Endothelial cell of umbilical vein (primary cell): ENCODE measurements at regions not wholly inside any gene's neighbourhood (a gene's known extent, or its start where the extent isn't known, plus 50 kb on each side); places are given as distances from the start of the nearest gene placed in this dataset.

Experiments
- BruUV-seq: library from RNA; stranded (reverse); fragments of 400-500 nt; replicated peaks from 2 replicates; lab custom pipeline; 2021; lab: Mats Ljungman, UMichigan
- CTCF ChIA-PET: fragments of 300-600, 350-600 bp; sonication (Branson Sonifier 250); formaldehyde crosslinking; loops from one replicate; lab custom pipeline; 2021; ENCODE audit warnings: antibody characterized with exemption, inconsistent platforms; lab: Charles Lee
- POLR2A ChIA-PET: fragments of 300-600, 350-600 bp; sonication (Branson Sonifier 250); formaldehyde crosslinking; loops from one replicate; lab custom pipeline; 2021; ENCODE audit warnings: antibody characterized with exemption, inconsistent platforms; lab: Charles Lee
- DNase-seq: peaks from one replicate; pipeline ENCODE4 v3.0.0-alpha.2; 2011; ENCODE audit warnings: low read depth, low spot score
- FAIRE-seq: peaks from 2 replicates; lab custom pipeline; 2011; peaks lifted over from hg19 to GRCh38; lab: Jason Lieb, UNC
- H2AFZ ChIP-seq: 2 replicates; pipeline ENCODE4 v1.6.0; 2012; ENCODE audit warnings: low read depth, low read length, control low read depth, inconsistent platforms
- H3K27ac ChIP-seq: 2 replicates; pipeline ENCODE4 v1.5.1; 2011; ENCODE audit warnings: low read depth, mild to moderate bottlenecking, control low read depth, low read length, moderate library complexity; ENCODE audit not compliant: insufficient read depth
- H3K27me3 ChIP-seq, 2 experiments: 2 replicates each; pipeline versions ENCODE4 v1.6.0 to v1.6.1; 2011; ENCODE audit warnings: low read length in 2 of 2, mixed read lengths in 1 of 2; ENCODE audit not compliant: control insufficient read depth in 2 of 2, insufficient read depth in 2 of 2
- H3K36me3 ChIP-seq, 2 experiments: 2 replicates in 1 of 2; 3 replicates in 1 of 2; pipeline ENCODE4 v1.5.1; 2011; ENCODE audit warnings: low read length in 2 of 2, mild to moderate bottlenecking in 1 of 2, moderate library complexity in 1 of 2; ENCODE audit not compliant: control insufficient read depth in 2 of 2, insufficient read depth in 2 of 2; ENCODE audit errors: extremely low read depth in 1 of 2
- H3K4me1 ChIP-seq: 3 replicates; pipeline ENCODE4 v1.5.1; 2011; ENCODE audit warnings: mild to moderate bottlenecking, low read length; ENCODE audit not compliant: control insufficient read depth, insufficient read depth; ENCODE audit errors: extremely low read depth
- H3K4me2 ChIP-seq: 2 replicates; pipeline ENCODE4 v1.6.1; 2011; ENCODE audit warnings: low read length, control low read depth, mixed read lengths; ENCODE audit not compliant: insufficient read depth
- H3K4me3 ChIP-seq, 3 experiments: fragments of 200-600 bp in 1 of 3; sonication (generic), shearing (Covaris generic) in 1 of 3; replicated peaks in 1 of 3; 2 replicates each; pipeline ENCODE4 v1.5.1; 2011 to 2016; ENCODE audit warnings: control low read depth in 3 of 3, low read length in 3 of 3, mild to moderate bottlenecking in 2 of 3, inconsistent platforms in 1 of 3, low read depth in 1 of 3, moderate library complexity in 1 of 3; ENCODE audit not compliant: insufficient read depth in 1 of 3
- H3K79me2 ChIP-seq: 2 replicates; pipeline ENCODE4 v1.6.0; 2012; ENCODE audit warnings: low read length, inconsistent platforms; ENCODE audit not compliant: control insufficient read depth, insufficient read depth
- H3K9ac ChIP-seq: replicated peaks from 2 replicates; pipeline ENCODE3; 2011; ENCODE audit warnings: low read length, control low read depth; ENCODE audit not compliant: insufficient read depth; ENCODE audit errors: extremely low read depth
- H3K9me1 ChIP-seq: replicated peaks from 3 replicates; pipeline ENCODE4 v1.6.0; 2011; ENCODE audit warnings: mild to moderate bottlenecking, low read length; ENCODE audit not compliant: control insufficient read depth, insufficient read depth; ENCODE audit errors: extremely low read depth
- H3K9me3 ChIP-seq: replicated peaks from 2 replicates; pipeline ENCODE4 v1.5.1; 2012; ENCODE audit warnings: low read length, inconsistent platforms; ENCODE audit not compliant: control insufficient read depth, insufficient read depth
- H4K20me1 ChIP-seq: replicated peaks from 2 replicates; pipeline ENCODE3; 2011; ENCODE audit warnings: mild to moderate bottlenecking, low read length; ENCODE audit not compliant: control insufficient read depth, insufficient read depth; ENCODE audit errors: extremely low read depth
- EZH2 ChIP-seq: IDR thresholded peaks from 2 replicates; pipeline ENCODE4 v1.6.1; 2012; ENCODE audit warnings: borderline replicate concordance, low read depth, mild to moderate bottlenecking, moderate library complexity, low read length, inconsistent platforms; ENCODE audit not compliant: severe bottlenecking
- FOS ChIP-seq: IDR thresholded peaks from 2 replicates; pipeline ENCODE4 v1.6.1; 2011; ENCODE audit warnings: mild to moderate bottlenecking, low read length, moderate library complexity, borderline replicate concordance; ENCODE audit not compliant: insufficient read depth
- JUN ChIP-seq: IDR thresholded peaks from 2 replicates; pipeline ENCODE4 v1.6.1; 2011; ENCODE audit warnings: borderline replicate concordance, low read depth; ENCODE audit not compliant: insufficient read length, insufficient read depth
- MAX ChIP-seq: IDR thresholded peaks from 2 replicates; pipeline ENCODE4 v1.6.1; 2011; ENCODE audit not compliant: insufficient read depth, insufficient read length
- MYC ChIP-seq: IDR thresholded peaks from one replicate; pipeline ENCODE4 v1.6.1; 2011; ENCODE audit warnings: mild to moderate bottlenecking, low read depth, low read length
- POLR2A ChIP-seq: IDR thresholded peaks from 2 replicates; pipeline ENCODE4 v1.6.1; 2012; ENCODE audit warnings: low read depth, mild to moderate bottlenecking, control low read depth, low read length
- POLR2AphosphoS5 ChIP-seq: IDR thresholded peaks from 2 replicates; pipeline ENCODE4 v1.6.1; 2012; ENCODE audit warnings: low read depth, mild to moderate bottlenecking, control low read depth, low read length, moderate library complexity; ENCODE audit not compliant: insufficient read depth
- dilution Hi-C: fragments of 300-500 bp; cut with MboI; formaldehyde crosslinking; loops from one replicate; pipeline ENCODE4 v1.15.0; 2019; ENCODE audit warnings: low sequenced_read_pairs; ENCODE audit not compliant: extremely low pct_ligation_motif_present
- intact Hi-C: fragments of 100-400 bp; cut with micrococcal nuclease; formaldehyde crosslinking; loops from one replicate; pipeline ENCODE4 v1.10.0; 2022
- TF ChIP-seq, protein P1 (sequence below), 2 donors: IDR thresholded peaks; 1 replicate in 1 of 2; 2 replicates in 1 of 2; pipeline ENCODE4 v1.5.1; 2011; ENCODE audit warnings: low read length in 2 of 2, mild to moderate bottlenecking in 2 of 2, moderate library complexity in 2 of 2, control low read depth in 1 of 2, inconsistent platforms in 1 of 2, low read depth in 1 of 2; ENCODE audit not compliant: insufficient read depth in 1 of 2; ENCODE audit errors: extremely low read depth in 1 of 2

GRCh38 chr4:53646795-53647194, 55.5 kb upstream of the LNX1 start:
- Histone ChIP-seq H3K9me3 (no peaks in the 10 kb centered on the region), H3K9ac (no peak overlapping the region), H3K27ac (no peak overlapping the region), H3K27me3 (peaks cover 0 to 4% of the 10 kb centered on the region in 2 experiments), H3K9me1 (no peaks in the 10 kb centered on the region), H3K36me3 (no peaks in the 10 kb centered on the region), H3K4me1 (peaks cover 8% of the 10 kb centered on the region), H4K20me1 (no peaks in the 10 kb centered on the region), H3K4me2 (peak overlapping the region; percentile 27), H3K4me3 (no peak overlapping the region), H3K79me2 (no peaks in the 10 kb centered on the region), H2AFZ (no peak overlapping the region)
- DNase-seq (peak; percentile 54), FAIRE-seq (peak; percentile 66)
- ChIA-PET POLR2A (no interaction called here), CTCF (interaction anchor here (0.7 to 1.3 kb wide), 2 partner anchors 60 to 631 kb away, joined by 3 to 4 read pairs; no protein-coding TSS in a partner anchor)
- intact Hi-C loops (no loop called here), dilution Hi-C loops (no loop called here)
- TF ChIP-seq POLR2AphosphoS5, result no peak
- TF ChIP-seq MYC, result no peak
- TF ChIP-seq FOS, result no peak
- TF ChIP-seq, protein P1, sequence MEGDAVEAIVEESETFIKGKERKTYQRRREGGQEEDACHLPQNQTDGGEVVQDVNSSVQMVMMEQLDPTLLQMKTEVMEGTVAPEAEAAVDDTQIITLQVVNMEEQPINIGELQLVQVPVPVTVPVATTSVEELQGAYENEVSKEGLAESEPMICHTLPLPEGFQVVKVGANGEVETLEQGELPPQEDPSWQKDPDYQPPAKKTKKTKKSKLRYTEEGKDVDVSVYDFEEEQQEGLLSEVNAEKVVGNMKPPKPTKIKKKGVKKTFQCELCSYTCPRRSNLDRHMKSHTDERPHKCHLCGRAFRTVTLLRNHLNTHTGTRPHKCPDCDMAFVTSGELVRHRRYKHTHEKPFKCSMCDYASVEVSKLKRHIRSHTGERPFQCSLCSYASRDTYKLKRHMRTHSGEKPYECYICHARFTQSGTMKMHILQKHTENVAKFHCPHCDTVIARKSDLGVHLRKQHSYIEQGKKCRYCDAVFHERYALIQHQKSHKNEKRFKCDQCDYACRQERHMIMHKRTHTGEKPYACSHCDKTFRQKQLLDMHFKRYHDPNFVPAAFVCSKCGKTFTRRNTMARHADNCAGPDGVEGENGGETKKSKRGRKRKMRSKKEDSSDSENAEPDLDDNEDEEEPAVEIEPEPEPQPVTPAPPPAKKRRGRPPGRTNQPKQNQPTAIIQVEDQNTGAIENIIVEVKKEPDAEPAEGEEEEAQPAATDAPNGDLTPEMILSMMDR (IDR thresholded peaks at IDR 0.05; ENCODE audit: extremely low read depth in 1 of 2, insufficient read depth in 1 of 2, low read depth in 1 of 2, low read length in 2 of 2), result no peak
- no peak for TF ChIP-seq JUN
- no peak for TF ChIP-seq EZH2
- TF ChIP-seq MAX, result no peak
- no peak for TF ChIP-seq POLR2A
- BruUV-seq, result no TSS peak
